K562 (cell line): ENCODE measurements at regions not wholly inside any gene's neighbourhood (a gene's known extent, or its start where the extent isn't known, plus 50 kb on each side); places are given as distances from the start of the nearest gene placed in this dataset.

Experiments used
- CTCF ChIP-seq, 3 experiments: IDR thresholded peaks in 2 of 3; conservative IDR thresholded peaks in 1 of 3; 2 replicates each; pipeline ENCODE4 v1.5.1; 2011 to 2012; ENCODE audit warnings: low read length in 3 of 3, mild to moderate bottlenecking in 3 of 3, control low read depth in 2 of 3, improper control_type of control experiment in 1 of 3, inconsistent platforms in 1 of 3, low read depth in 1 of 3, mixed read lengths in 1 of 3, moderate library complexity in 1 of 3; ENCODE audit not compliant: insufficient read depth in 2 of 3
- GABPB1 ChIP-seq: sonication (generic); formaldehyde crosslinking; IDR thresholded peaks from 2 replicates; pipeline ENCODE4 v1.8.0; 2022; ENCODE audit warnings: mild to moderate bottlenecking, missing genetic modification reagents
- KDM2B ChIP-seq: fragments of 250-450 bp; sonication (Bioruptor Pico); IDR thresholded peaks from 2 replicates; pipeline ENCODE4 v1.8.0; 2021; ENCODE audit warnings: mild to moderate bottlenecking, moderate library complexity
- MTA2 ChIP-seq: fragments of 450-650 bp; IDR thresholded peaks from 2 replicates; pipeline ENCODE4 v1.6.1; 2016; ENCODE audit warnings: low read depth
- NR2C2 ChIP-seq, 2 experiments: fragments of 200-800 bp in 1 of 2; sonication (Bioruptor generic) in 1 of 2; sonication (generic) in 1 of 2; formaldehyde crosslinking in 1 of 2; IDR thresholded peaks; 2 replicates each; pipeline versions ENCODE4 v1.6.1 to v1.8.0; 2016 to 2022; ENCODE audit warnings: mild to moderate bottlenecking in 1 of 2, missing compliant biosample characterization in 1 of 2, missing genetic modification characterization in 1 of 2, missing genetic modification reagents in 1 of 2
- POLR2A ChIP-seq: fragments of 450-650 bp; conservative IDR thresholded peaks from 2 replicates; pipeline ENCODE4 v1.6.1; 2016
- PURB ChIP-seq: sonication (generic); formaldehyde crosslinking; IDR thresholded peaks from 2 replicates; pipeline ENCODE4 v1.9.0; 2021; ENCODE audit warnings: low read depth, mild to moderate bottlenecking, missing genetic modification reagents
- REST ChIP-seq, 2 experiments: fragments of 450-650 bp; formaldehyde crosslinking in 1 of 2; IDR thresholded peaks; 2 replicates each; pipeline versions ENCODE4 v1.4.0 to v1.6.1; 2014 to 2020; ENCODE audit warnings: mild to moderate bottlenecking in 2 of 2, borderline replicate concordance in 1 of 2, low read depth in 1 of 2
- SIX5 ChIP-seq, 2 experiments: IDR thresholded peaks; 2 replicates each; pipeline ENCODE4 v1.6.1; 2011; ENCODE audit warnings: low read length in 2 of 2, borderline replicate concordance in 1 of 2, low read depth in 1 of 2, mild to moderate bottlenecking in 1 of 2, moderate library complexity in 1 of 2; ENCODE audit not compliant: insufficient read depth in 1 of 2
- SMC3 ChIP-seq: conservative IDR thresholded peaks from 2 replicates; pipeline ENCODE4 v1.6.1; 2011; ENCODE audit warnings: low read depth, low read length, improper control_type of control experiment; ENCODE audit not compliant: insufficient read depth
- TAF1 ChIP-seq: IDR thresholded peaks from 2 replicates; pipeline ENCODE4 v1.6.1; 2011; ENCODE audit warnings: mild to moderate bottlenecking, low read length, moderate library complexity; ENCODE audit not compliant: insufficient read depth, control insufficient read depth, severe bottlenecking; ENCODE audit errors: extremely low read depth
- TEAD4 ChIP-seq, 2 experiments: sonication (generic) in 1 of 2; formaldehyde crosslinking in 1 of 2; IDR thresholded peaks; 2 replicates each; pipeline versions ENCODE4 v1.6.1 to v1.8.0; 2012 to 2022; ENCODE audit warnings: borderline replicate concordance in 1 of 2, inconsistent platforms in 1 of 2, low read length in 1 of 2, mild to moderate bottlenecking in 1 of 2, missing genetic modification reagents in 1 of 2
- TF ChIP-seq, protein P1 (sequence below): sonication (generic); formaldehyde crosslinking; IDR thresholded peaks from 2 replicates; pipeline ENCODE4 v1.8.0; 2022; ENCODE audit warnings: missing genetic modification reagents, mild to moderate bottlenecking, borderline replicate concordance

- TF ChIP-seq GABPB1 (CRISPR knock-in tag) (no peak), SMC3 (no peak), TEAD4 (IDR thresholded peaks at IDR 0.05; ENCODE audit: low read length) (no peak), TEAD4 (CRISPR knock-in tag; IDR thresholded peaks at IDR 0.05; ENCODE audit: borderline replicate concordance) (no peak), KDM2B (CRISPR knock-in tag) (no peak), POLR2A (no peak), MTA2 (no peak), TAF1 (no peak), NR2C2 (CRISPR knock-in tag; IDR thresholded peaks at IDR 0.05) (no peak), NR2C2 (tag; IDR thresholded peaks at IDR 0.05) (no peak), SIX5 (IDR thresholded peaks at IDR 0.05; ENCODE audit: borderline replicate concordance in 1 of 2, insufficient read depth in 1 of 2, low read depth in 1 of 2, low read length in 2 of 2) (no peak), PURB (CRISPR knock-in tag) (no peak), CTCF (IDR thresholded peaks at IDR 0.05 in 2 of 3, conservative IDR thresholded peaks at IDR 0.05 in 1 of 3; ENCODE audit: insufficient read depth in 2 of 3, low read depth in 1 of 3, low read length in 3 of 3) (no peak), REST (IDR thresholded peaks at IDR 0.05; ENCODE audit: borderline replicate concordance) (no peak), REST (CRISPR knock-in tag; IDR thresholded peaks at IDR 0.05; ENCODE audit: low read depth) (no peak)
- TF ChIP-seq, protein P1, sequence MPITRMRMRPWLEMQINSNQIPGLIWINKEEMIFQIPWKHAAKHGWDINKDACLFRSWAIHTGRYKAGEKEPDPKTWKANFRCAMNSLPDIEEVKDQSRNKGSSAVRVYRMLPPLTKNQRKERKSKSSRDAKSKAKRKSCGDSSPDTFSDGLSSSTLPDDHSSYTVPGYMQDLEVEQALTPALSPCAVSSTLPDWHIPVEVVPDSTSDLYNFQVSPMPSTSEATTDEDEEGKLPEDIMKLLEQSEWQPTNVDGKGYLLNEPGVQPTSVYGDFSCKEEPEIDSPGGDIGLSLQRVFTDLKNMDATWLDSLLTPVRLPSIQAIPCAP (CRISPR knock-in tag): no peak
These were observed 196.6 kb upstream of the IER5L start for GRCh38 chr9:129374651-129375050.
